Psoas muscle (tissue), 7 donors: ENCODE measurements at regions not wholly inside any gene's neighbourhood (a gene's known extent, or its start where the extent isn't known, plus 50 kb on each side); places are given as distances from the start of the nearest gene placed in this dataset.
A peak's percentile ranks its signal among the peaks of the same experiment; 100 is the strongest.

Experiments
- ATAC-seq, 4 donors: fragments of 200-7000 bp; cut with Tn5 transposase; one replicate each; pipeline ENCODE4 v1.9.1; 2020; ENCODE audit warnings: moderate library complexity in 3 of 4, mild to moderate bottlenecking in 2 of 4
- DNase-seq, 2 donors: peaks; one replicate each; pipeline ENCODE4 v3.0.0-alpha.2; 2020
- H3K27ac ChIP-seq: fragments of 200-600 bp; one replicate; pipeline ENCODE4 v1.8.0; 2022
- H3K27me3 ChIP-seq, 3 donors: fragments of 200-600 bp in 1 of 3; one replicate each; pipeline versions ENCODE4 v1.6.1 to v1.8.0; 2013 to 2022; ENCODE audit warnings: low read length in 2 of 3, mild to moderate bottlenecking in 2 of 3, moderate library complexity in 1 of 3; ENCODE audit not compliant: insufficient read depth in 3 of 3
- H3K36me3 ChIP-seq, 2 donors: fragments of 200-600 bp in 1 of 2; one replicate each; pipeline versions ENCODE4 v1.6.1 to v1.8.0; 2013 to 2022; ENCODE audit warnings: low read depth in 1 of 2, mild to moderate bottlenecking in 1 of 2, moderate library complexity in 1 of 2; ENCODE audit not compliant: insufficient read depth in 1 of 2
- H3K4me1 ChIP-seq: fragments of 200-600 bp; one replicate; pipeline ENCODE4 v1.8.0; 2022
- H3K4me3 ChIP-seq: fragments of 200-600 bp; one replicate; pipeline ENCODE4 v1.8.0; 2022; ENCODE audit warnings: mild to moderate bottlenecking
- H3K9me3 ChIP-seq: fragments of 200-600 bp; one replicate; pipeline ENCODE4 v1.8.0; 2022
- CTCF ChIP-seq: fragments of 200-600 bp; IDR thresholded peaks from one replicate; pipeline ENCODE4 v1.8.0; 2022; ENCODE audit warnings: antibody characterized with exemption
- WGBS, 3 donors: extraction: QIAGEN DNeasy Blood & Tissue Kit; methylation state at CpG; one replicate each; pipeline versions ENCODE4 v1.1.6 to v1.1.7; 2013; 5-methylcytosine and 5-hydroxymethylcytosine counted together
- intact Hi-C, 2 donors: fragments of 100-400 bp; cut with DNase I; formaldehyde crosslinking; loops; one replicate each; pipeline versions ENCODE4 v1.11.0 to v1.14.2; 2022
- donor health status: healthy with polysubstance abuse.
- donor health status: DM: no; HTN: no; CAD: no; lungs with moderate emphysema.
- donor health status: Bipolar disorder and iron deficiency.
- donor health status: healthy.
- donor health status: DM: yes; HTN: yes; CAD: no.
- donor health status: DM: no; HTN: no; CAD: no.
- donor health status: DM: yes; HTN: yes; CAD: no.

GRCh38 chr4:141348125-141348524 lies 127.4 kb downstream of the ZNF330 start:
- WGBS, 3 donors, result 75 to 85% (median 79%) methylated on average over 2 of the region's 2 CpGs
- ATAC-seq, result no peak
- Histone ChIP-seq H3K4me3 (no peak overlapping the region), H3K27me3 (no peaks in the 10 kb centered on the region), H3K4me1 (no peaks in the 10 kb centered on the region), H3K9me3 (no peaks in the 10 kb centered on the region), H3K36me3 (no peaks in the 10 kb centered on the region), H3K27ac (no peak overlapping the region)
- no peak for DNase-seq
- TF ChIP-seq CTCF, result no peak
- intact Hi-C loops, result loop anchor here (5.0 to 10.0 kb wide), 3 partner anchors 309 to 367 kb away; no protein-coding TSS in a partner anchor

GRCh38 chr4:141348573-141348972 lies 127.9 kb downstream of the ZNF330 start:
- Histone ChIP-seq H3K4me1 (no peaks in the 10 kb centered on the region), H3K4me3 (no peak overlapping the region), H3K36me3 (no peaks in the 10 kb centered on the region), H3K27me3 (no peaks in the 10 kb centered on the region), H3K27ac (no peak overlapping the region), H3K9me3 (no peaks in the 10 kb centered on the region)
- no peak for DNase-seq
- TF ChIP-seq CTCF, result no peak
- ATAC-seq, result no peak
- 0 to 92% (median 92%) methylated on average over 1 of the region's 1 CpG for WGBS, 3 donors
- intact Hi-C loops, result loop anchor here (5.0 to 10.0 kb wide), 3 partner anchors 309 to 366 kb away; no protein-coding TSS in a partner anchor

GRCh38 chr4:141349236-141349635 lies 128.5 kb downstream of the ZNF330 start:
- Histone ChIP-seq H3K36me3 (no peaks in the 10 kb centered on the region), H3K27me3 (no peaks in the 10 kb centered on the region), H3K4me1 (no peaks in the 10 kb centered on the region), H3K9me3 (no peaks in the 10 kb centered on the region), H3K27ac (no peak overlapping the region), H3K4me3 (no peak overlapping the region)
- TF ChIP-seq CTCF, result no peak
- intact Hi-C loops, result loop anchor here (5.0 to 10.0 kb wide), 3 partner anchors 308 to 366 kb away; no protein-coding TSS in a partner anchor
- DNase-seq, result no peak
- ATAC-seq, result no peak

- ATAC-seq (peak in 3 of 4 donors; percentile 60 to 73 (median 70)), DNase-seq (no peak)
- TF ChIP-seq CTCF, result no peak
- Histone ChIP-seq H3K27ac (no peak overlapping the region), H3K4me1 (no peaks in the 10 kb centered on the region), H3K9me3 (no peaks in the 10 kb centered on the region), H3K27me3 (no peaks in the 10 kb centered on the region), H3K36me3 (no peaks in the 10 kb centered on the region), H3K4me3 (no peak overlapping the region)
- intact Hi-C loops, result no loop called here
- 37 to 46% (median 39%) methylated on average over 3 of the region's 3 CpGs for WGBS, 3 donors
Measured at GRCh38 chr4:141350122-141350905, 129.6 kb downstream of the ZNF330 start.
